ENCODE measurements at regions not wholly inside any gene's neighbourhood (a gene's known extent, or its start where the extent isn't known, plus 50 kb on each side); places are given as distances from the start of the nearest gene placed in this dataset.

- TF ChIP-seq EP300 (IDR thresholded peaks at IDR 0.05) (no peak), POLR2A (IDR thresholded peaks at IDR 0.05) (no peak)
Measured at GRCh38 chr11:70709596-70709995, 311.3 kb downstream of the CTTN start.
